ENCODE measurements at regions not wholly inside any gene's neighbourhood (a gene's known extent, or its start where the extent isn't known, plus 50 kb on each side); places are given as distances from the start of the nearest gene placed in this dataset.

- no peak for DNase-seq
Observed at GRCh38 chr1:163761898-163762297, 440.1 kb downstream of the NUF2 start.

- no peak for DNase-seq
Observed at GRCh38 chr1:163766257-163766918, 444.6 kb downstream of the NUF2 start.

GRCh38 chr1:163768576-163768975 is 446.8 kb downstream of the NUF2 start:
- no peak for DNase-seq

- no peak for DNase-seq
Observed at GRCh38 chr1:163770265-163770664, 448.5 kb downstream of the NUF2 start.

DNA sequence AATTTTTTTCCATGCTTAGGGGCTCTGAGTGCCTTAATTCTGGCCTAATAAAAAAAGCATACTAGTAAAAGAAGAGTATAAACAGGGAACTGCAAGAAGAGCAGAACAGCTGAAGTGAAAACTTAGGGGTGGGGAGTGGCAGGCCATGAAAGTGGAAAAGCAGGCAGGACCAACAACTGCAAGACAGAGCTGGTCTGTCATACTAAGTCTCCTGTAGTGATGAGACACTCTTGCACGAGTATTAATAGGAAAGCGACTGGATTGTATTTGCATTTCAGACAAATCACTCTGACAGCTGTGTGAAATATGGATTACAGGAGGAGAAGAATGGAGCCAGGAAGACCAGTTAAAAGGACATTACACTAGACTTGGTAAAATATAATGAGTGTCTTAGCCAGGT is 449.9 kb downstream of the NUF2 start:
- no peak for DNase-seq

GRCh38 chr1:163772246-163772645 is 450.5 kb downstream of the NUF2 start:
- DNase-seq: no peak

DNA sequence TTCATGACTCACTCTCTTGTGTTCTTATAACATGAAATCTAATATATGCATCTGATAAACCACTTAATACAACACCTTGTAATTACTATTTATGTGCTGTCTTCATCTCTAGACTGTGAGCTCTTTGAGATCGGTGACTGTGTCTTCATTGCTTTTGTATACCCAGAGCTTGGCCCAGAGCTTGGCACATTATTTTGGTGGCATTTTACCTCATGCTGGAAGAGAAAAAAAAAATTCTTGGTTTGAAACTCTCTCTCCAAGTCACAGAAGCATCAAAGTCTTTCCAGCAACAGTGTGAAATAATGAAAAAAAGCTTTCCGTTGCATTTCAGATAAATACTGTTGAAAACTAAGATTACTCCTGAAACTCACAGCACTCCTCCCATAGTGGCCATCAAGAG is 451.6 kb downstream of the NUF2 start:
- no peak for DNase-seq

DNA sequence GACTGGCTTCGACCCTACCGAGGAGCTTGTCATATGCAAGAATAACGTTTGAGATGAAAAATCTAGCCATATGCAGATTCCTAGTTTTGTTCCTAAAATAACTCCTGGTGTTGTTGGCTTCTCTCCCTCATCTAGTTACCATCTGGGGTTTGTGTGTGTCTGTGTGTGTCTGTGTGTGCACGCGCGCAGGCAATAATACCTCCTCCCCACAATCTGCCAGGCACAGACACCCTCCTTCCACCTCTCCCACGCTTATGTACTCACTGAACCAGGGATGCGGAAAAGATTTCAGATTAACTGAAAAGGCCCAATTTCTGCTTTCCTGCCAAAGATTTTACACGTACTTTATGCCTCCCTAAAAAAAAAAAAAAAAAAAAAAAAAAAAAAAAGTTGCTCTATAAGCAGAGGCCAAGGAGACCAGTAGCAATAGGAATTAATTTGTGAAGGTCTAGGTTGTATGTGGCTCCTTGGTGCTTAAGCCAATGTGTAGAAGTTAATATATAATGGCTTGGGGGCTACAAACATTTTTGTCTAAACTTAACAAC is 452.7 kb downstream of the NUF2 start:
- no peak for DNase-seq

DNA sequence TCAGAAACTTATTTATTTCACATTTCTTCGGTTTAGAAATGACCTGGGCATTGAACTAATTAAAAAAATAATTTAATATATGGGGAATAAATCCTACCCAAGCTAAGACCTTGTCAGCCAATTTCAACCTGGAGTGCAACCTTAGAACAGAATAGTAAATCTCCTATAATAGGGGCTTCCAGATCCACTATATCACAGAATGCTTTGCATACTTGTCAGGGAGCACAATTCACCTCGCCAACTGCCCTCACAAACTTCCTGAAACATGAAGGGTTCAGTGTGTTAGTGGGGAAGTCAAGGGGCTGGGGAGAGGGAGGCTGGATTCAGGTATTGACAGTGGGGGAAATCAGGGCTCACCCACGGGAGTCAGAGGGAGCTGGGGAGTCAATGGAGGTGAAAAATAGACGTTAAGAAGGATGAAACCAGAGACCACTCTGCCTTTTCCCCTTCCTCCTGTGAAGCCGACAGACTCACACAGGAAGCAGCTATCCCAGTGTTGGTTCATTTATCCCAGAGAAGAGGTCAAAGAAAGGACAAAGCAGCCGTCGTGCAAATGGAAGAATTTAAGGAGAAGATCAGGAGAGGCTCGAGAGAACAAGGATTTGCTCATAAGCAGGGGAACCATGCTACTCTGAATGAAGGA is 453.3 kb downstream of the NUF2 start:
- no peak for DNase-seq

GRCh38 chr1:163777205-163777604 is 455.5 kb downstream of the NUF2 start:
- DNase-seq: no peak

DNA sequence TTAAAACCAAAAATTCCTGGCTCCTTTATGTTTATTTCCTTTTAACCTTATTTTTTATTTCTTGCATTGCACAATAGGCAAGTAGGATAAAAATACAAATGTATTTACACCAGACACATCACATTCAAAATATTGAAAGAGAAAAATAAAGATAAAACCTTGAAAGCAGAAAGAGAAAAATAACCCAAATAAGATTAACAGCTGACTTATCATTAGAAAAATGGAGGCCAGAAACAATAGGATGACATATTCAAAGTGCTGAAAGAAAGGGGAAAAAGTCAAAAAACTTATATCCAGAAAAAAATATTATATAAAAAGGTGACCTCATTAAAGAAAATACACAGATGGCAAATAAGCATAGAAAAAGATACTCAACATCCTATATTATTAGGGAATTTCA is 459.4 kb downstream of the NUF2 start:
- DNase-seq: no peak

- DNase-seq: no peak
Observed at GRCh38 chr1:163785868-163786405, 464.2 kb downstream of the NUF2 start.

DNA sequence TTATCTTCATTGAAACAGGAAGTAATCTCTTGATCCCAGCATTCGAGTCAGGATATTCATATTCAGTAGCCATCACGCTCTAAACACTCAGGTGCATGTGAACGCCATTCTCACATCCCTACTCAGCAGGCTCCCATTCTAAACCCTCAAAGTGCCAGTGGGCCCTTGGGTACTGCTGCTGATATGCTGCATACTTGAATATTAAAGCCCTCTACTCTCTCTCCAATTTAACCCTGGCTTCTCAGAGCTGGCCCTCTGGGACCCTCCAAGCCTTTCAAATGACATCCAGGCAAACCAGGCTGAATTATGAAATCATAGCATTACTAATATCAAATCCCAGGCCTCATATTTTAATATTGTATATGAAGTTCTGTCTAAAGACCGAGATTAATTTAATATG is 468.2 kb downstream of the NUF2 start:
- DNase-seq: no peak

DNA sequence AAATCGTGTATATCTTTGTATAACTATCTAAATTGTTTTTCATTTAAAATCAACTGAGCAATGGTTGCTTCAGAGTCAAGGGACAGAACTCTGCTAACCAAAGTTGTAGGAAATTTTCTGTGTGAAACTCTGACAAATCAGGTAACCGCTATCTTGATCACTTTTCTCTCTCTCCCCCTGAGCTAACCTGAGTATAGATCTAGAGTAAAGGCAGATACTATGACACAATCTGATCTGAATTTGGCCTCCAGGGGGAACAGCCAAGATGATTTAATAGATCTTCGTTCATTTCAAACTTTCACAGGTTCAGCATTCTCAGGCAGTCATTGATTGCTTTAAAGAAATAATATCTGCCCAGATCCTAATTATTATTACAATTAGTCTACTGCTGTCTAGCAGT is 472.8 kb downstream of the NUF2 start:
- no peak for DNase-seq

DNA sequence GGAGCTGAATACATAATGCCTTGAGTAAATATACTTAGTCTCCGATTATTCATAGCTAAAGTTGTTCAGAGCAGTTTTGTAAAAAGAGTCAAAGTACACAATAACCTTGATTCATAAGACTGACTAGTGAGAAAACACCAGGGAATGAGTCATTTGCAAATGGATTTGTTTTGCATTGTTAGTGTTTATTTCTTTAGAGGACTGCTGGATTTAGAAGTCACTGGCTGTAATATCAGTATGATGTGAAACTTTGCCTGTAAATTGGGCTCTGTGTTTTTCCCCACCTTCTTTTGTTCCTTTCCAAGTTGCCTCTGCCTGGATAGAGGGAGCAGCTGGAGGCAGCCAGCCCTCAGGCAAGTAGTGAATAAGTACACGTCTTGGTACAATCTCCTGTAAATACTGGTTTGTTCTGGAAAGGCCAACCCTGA is 474.7 kb downstream of the NUF2 start:
- no peak for DNase-seq

DNA sequence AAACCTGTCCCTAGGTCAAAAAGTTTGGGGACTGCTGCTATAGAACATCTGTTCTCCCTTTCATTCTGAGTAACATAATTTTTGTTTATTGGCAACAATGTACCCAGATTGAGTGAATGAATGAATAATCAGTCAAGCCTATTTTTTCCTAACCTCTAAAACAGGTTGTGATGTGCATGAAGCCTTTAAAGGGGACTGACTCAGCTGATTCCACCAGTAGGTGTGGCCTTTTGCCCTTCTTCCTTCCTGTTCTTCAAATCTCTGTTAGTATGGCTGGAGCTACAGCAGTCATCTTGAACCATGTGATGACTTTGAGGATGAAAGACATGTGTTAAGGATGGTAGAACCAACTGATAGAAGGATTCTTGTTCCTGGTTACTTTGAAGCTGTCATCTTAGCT is 476.1 kb downstream of the NUF2 start:
- DNase-seq: no peak

GRCh38 chr1:163799190-163799805 is 477.5 kb downstream of the NUF2 start:
- DNase-seq: no peak

GRCh38 chr1:163807331-163808049 is 485.7 kb downstream of the NUF2 start:
- DNase-seq: no peak

DNA sequence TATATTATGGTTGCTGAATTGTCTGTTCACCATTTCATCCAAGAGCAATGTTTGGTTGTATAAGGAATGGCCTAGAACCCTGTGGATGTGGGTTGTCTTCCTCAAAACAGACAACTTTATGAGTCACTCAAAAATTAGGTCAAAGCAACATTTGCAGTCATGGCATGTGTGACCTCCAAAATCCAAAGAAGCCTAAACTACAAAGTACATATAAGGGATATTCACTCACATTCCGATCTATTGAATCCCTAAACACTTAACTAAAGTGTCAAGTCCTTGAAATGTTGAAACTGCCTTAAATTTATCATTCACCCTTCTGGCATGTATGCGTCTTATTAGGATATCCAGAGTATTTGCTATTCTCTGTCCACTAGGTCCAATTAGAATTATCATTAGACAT is 491.5 kb downstream of the NUF2 start:
- DNase-seq: no peak

- DNase-seq: no peak
Observed at GRCh38 chr1:163820226-163820625, 498.5 kb downstream of the NUF2 start.

- DNase-seq: no peak
Observed at GRCh38 chr1:163820766-163821165, 499.0 kb downstream of the NUF2 start.

DNA sequence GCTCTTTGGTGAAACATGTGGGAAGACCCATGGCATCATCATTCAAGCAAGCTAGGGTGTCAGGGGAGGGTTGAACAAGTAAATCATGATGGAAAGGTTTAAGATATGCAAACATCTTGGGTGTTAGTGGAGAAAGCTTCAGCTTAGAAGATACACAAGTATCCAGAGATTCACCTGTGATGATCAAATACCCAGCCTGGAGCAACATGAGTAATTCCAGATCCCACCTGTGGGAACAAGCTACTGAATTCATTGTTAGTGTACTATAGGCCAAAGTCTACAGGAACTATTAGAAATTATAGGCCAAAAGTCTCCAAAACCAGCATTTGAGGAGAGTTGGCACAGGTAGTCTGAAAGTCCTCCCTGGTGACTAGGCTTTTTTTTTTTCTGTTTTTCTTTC is 499.9 kb downstream of the NUF2 start:
- DNase-seq: no peak

GRCh38 chr1:163823017-163823416 is 501.3 kb downstream of the NUF2 start:
- DNase-seq: no peak

Data from activated gamma-delta T cell treated with Interleukin-2 at 50 U/mL for 16 hours (primary cell).